ENCODE measurements at regions not wholly inside any gene's neighbourhood (a gene's known extent, or its start where the extent isn't known, plus 50 kb on each side); places are given as distances from the start of the nearest gene placed in this dataset.

DNA sequence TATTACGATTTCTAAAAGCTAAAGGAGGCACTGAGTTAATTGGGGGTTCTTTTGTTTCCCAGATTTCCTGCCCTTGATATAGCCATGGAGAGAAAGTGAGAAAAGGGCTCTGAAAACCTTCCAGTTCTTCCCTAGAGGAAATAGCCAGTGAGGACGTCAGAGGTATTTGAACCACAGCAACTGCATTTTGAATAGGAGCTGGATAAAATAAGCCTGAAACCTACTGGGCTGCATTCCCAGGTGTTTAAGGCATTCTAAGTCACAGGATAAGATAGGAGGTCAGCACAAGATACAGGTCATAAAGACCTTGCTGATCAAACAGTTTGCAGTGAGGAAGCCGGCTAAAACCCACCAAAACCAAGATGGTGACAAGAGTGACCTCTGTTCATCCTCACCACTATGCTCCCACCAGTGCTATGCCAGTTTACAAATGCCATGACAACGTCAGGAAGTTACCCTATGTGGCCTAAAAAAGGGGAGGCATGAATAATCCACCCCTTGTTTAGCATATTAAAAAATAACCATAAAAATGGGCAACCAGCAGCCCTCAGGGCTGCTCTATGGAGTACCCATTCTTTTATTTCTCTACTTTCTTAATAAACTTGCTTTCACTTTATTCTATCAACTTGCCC lies 85.1 kb upstream of the FRMD4A start:
- TF ChIP-seq, protein P1, sequence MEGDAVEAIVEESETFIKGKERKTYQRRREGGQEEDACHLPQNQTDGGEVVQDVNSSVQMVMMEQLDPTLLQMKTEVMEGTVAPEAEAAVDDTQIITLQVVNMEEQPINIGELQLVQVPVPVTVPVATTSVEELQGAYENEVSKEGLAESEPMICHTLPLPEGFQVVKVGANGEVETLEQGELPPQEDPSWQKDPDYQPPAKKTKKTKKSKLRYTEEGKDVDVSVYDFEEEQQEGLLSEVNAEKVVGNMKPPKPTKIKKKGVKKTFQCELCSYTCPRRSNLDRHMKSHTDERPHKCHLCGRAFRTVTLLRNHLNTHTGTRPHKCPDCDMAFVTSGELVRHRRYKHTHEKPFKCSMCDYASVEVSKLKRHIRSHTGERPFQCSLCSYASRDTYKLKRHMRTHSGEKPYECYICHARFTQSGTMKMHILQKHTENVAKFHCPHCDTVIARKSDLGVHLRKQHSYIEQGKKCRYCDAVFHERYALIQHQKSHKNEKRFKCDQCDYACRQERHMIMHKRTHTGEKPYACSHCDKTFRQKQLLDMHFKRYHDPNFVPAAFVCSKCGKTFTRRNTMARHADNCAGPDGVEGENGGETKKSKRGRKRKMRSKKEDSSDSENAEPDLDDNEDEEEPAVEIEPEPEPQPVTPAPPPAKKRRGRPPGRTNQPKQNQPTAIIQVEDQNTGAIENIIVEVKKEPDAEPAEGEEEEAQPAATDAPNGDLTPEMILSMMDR (conservative IDR thresholded peaks at IDR 0.05; ENCODE audit: low read length), result no peak
- no peak for TF ChIP-seq EZH2phosphoT487 (IDR thresholded peaks at IDR 0.05; ENCODE audit: borderline replicate concordance, low read depth, low read length)

All from OCI-LY7 (cell line).